ENCODE measurements at regions not wholly inside any gene's neighbourhood (a gene's known extent, or its start where the extent isn't known, plus 50 kb on each side); places are given as distances from the start of the nearest gene placed in this dataset.
"Not testable (repeated sequence)": the region's sequence is repeated elsewhere in the genome, so short reads cannot be mapped to it uniquely, and the experiment has no call there.

GRCh38 chr17:77631307-77631706 is 327.2 kb upstream of the TNRC6C start:
- peaks cover 5% of the 10 kb centered on the region for H3K27me3 Mint-ChIP-seq
- no peak overlapping the region for H3K27ac Mint-ChIP-seq
- H3K36me3 Mint-ChIP-seq (ENCODE audit: low read depth): peaks cover 2% of the 10 kb centered on the region
- H3K4me1 Mint-ChIP-seq: no peaks in the 10 kb centered on the region
- DNase-seq (no peak), ATAC-seq (no peak)
- no peak overlapping the region for H3K4me3 Mint-ChIP-seq
- no peaks in the 10 kb centered on the region for H3K9me3 ChIP-seq (ENCODE audit: control insufficient read depth, low read length, poor library complexity, severe bottlenecking)

DNA sequence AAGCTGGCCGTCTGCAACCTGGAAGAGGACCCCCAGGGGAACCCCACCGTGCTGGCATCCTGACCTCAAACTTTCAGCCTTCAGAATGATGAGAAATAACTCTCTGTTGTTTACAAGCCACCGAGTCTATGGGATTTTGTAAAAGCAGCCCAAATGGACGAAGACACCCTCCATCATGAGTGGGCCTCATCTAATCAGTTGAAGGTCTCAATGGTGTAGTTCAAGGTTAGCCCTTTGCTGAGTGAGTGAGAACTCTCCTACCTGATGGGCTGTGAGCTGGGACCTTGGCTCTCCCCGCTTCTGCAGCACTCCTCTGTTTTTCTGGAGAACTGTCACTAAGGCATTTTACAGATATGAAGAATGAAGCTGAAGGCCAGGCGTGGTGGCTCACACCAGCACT is 325.9 kb upstream of the TNRC6C start:
- H3K36me3 Mint-ChIP-seq (ENCODE audit: low read depth): peaks cover 2% of the 10 kb centered on the region
- no peaks in the 10 kb centered on the region for H3K9me3 ChIP-seq (ENCODE audit: control insufficient read depth, low read length, poor library complexity, severe bottlenecking)
- no peak overlapping the region for H3K27ac Mint-ChIP-seq
- H3K4me1 Mint-ChIP-seq: no peaks in the 10 kb centered on the region
- DNase-seq: no peak
- H3K27me3 Mint-ChIP-seq: peaks cover 5% of the 10 kb centered on the region
- no peak overlapping the region for H3K4me3 Mint-ChIP-seq
- no peak for ATAC-seq

GRCh38 chr17:77634710-77635109 is 323.8 kb upstream of the TNRC6C start:
- H3K4me3 Mint-ChIP-seq: no peak overlapping the region
- no peaks in the 10 kb centered on the region for H3K9me3 ChIP-seq (ENCODE audit: control insufficient read depth, low read length, poor library complexity, severe bottlenecking)
- no peaks in the 10 kb centered on the region for H3K4me1 Mint-ChIP-seq
- peaks cover 2% of the 10 kb centered on the region for H3K36me3 Mint-ChIP-seq (ENCODE audit: low read depth)
- peaks cover 10% of the 10 kb centered on the region for H3K27me3 Mint-ChIP-seq
- H3K27ac Mint-ChIP-seq: no peak overlapping the region
- DNase-seq (no peak), ATAC-seq (no peak)

- Mint-ChIP-seq H3K4me1 (no peaks in the 10 kb centered on the region), H3K36me3 (ENCODE audit: low read depth) (peaks cover 2% of the 10 kb centered on the region), H3K27ac (no peak overlapping the region), H3K4me3 (no peak overlapping the region), H3K27me3 (peaks cover 11% of the 10 kb centered on the region)
- no peak for DNase-seq
- no peak for ATAC-seq
- H3K9me3 ChIP-seq (ENCODE audit: control insufficient read depth, low read length, poor library complexity, severe bottlenecking): no peaks in the 10 kb centered on the region
These were observed 323.3 kb upstream of the TNRC6C start for GRCh38 chr17:77635176-77635575.

DNA sequence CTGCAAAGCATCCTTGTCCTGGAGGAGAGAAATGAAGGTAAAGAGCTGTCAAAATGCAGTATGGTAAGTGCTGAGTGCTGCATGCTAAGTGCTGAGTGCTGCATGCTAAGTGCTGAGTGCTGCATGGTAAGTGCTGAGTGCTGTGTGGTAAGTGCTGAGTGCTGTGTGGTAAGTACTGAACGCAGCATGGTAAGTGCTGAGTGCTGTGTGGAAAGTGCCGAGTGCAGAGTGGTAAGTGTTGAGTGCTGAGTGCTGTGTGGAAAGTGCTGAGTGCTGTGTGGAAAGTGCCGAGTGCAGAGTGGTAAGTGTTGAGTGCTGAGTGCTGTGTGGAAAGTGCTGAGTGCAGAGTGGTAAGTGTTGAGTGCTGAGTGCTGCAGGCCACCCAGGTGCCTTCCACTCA is 322.7 kb upstream of the TNRC6C start:
- H3K9me3 ChIP-seq (ENCODE audit: control insufficient read depth, low read length, poor library complexity, severe bottlenecking); H3K4me1 Mint-ChIP-seq; ATAC-seq; H3K27ac Mint-ChIP-seq; DNase-seq; H3K36me3 Mint-ChIP-seq (ENCODE audit: low read depth); H3K4me3 Mint-ChIP-seq: not testable (repeated sequence)
- peaks cover 18% of the 10 kb centered on the region for H3K27me3 Mint-ChIP-seq

DNA sequence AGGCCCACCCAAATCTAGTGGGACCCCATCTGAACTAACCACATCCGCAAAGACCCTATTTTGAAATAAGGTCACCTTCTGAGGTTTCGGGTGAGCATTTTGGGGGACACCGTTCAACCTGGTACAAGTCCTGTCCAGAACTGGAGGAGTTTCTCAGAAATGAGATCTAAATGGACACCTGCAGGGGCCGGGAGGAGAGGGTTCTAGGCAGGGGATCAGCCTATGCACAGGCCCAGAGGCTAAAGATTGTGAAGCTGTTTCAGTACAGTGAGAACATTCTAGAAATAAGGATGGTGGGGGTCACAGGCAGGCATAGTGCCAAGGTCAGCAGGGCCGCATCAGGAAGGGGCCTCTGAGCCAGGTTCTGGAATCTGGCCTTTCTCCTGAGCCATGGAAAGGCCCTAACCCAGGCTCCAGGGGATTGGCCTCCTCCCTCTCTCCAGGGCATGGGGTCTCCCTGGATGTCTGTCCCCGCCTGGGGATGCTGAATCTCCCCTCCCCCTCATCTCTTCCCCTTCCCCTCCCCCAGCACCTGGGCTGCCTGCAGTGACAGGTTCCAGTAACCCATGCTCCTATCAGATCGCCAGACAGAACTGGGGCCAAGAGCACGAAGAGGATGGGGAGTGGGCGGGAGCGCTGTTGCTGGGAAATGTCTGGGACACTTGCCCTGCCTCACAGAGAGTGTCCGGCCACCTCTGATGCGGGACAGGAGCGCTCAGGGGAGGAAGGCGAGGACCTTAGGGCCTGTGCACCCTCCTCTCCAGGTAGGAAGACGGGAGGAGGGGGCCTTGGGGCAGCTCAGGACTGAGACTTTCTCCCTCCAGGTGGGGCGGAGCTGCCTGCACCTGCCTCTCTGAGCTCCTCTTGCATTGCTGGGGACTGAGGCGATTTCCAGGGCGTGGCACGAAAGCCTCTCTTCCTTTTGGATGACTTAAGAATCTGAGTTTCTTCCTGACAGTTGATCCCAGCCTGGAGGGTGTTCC is 321.4 kb upstream of the TNRC6C start:
- no peak for ATAC-seq
- H3K27ac Mint-ChIP-seq: no peak overlapping the region
- no peak overlapping the region for H3K4me3 Mint-ChIP-seq
- H3K36me3 Mint-ChIP-seq (ENCODE audit: low read depth): peaks cover 4% of the 10 kb centered on the region
- H3K4me1 Mint-ChIP-seq: peaks cover 6% of the 10 kb centered on the region
- H3K9me3 ChIP-seq (ENCODE audit: control insufficient read depth, low read length, poor library complexity, severe bottlenecking): no peaks in the 10 kb centered on the region
- DNase-seq: no peak
- H3K27me3 Mint-ChIP-seq: peaks cover 19% of the 10 kb centered on the region

DNA sequence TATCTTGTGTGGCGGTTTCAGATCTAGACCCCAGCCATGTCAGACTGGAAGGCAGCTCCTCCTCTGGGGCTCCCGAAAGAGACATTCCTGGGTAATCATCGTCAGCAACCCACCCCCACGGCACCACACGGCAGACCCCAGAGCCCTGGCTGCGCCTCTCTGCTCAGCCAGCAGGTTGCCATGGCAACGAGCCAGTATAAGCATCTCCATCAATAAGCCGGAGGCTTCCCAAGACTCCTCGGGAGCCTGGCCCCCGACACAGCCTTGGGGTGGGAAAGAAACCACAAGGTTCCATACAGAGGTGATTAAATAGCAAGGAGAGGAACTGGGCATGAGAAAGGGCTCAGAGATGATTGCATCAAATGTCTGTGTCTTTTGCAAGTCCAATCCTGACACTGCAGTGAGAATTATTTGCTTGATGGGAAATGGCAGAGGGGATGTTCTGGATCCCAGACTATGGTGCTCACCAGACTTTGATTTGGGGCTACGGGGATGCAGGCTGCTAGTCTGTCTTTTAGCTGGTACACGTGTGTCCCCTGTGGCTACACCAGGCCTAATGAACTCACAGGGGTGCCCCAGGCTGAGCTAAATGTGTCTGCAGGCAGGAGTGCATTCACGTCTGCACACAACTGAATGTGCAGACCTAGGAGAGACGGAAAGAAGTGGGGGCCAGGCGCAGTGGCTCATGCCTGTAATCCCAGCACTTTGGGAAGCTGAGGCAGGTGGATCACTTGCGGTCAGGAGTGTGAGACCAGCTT is 320.5 kb upstream of the TNRC6C start:
- H3K27ac Mint-ChIP-seq: no peak overlapping the region
- H3K4me1 Mint-ChIP-seq: peaks cover 6% of the 10 kb centered on the region
- DNase-seq (no peak), ATAC-seq (no peak)
- H3K9me3 ChIP-seq (ENCODE audit: control insufficient read depth, low read length, poor library complexity, severe bottlenecking): no peaks in the 10 kb centered on the region
- H3K4me3 Mint-ChIP-seq: no peak overlapping the region
- peaks cover 4% of the 10 kb centered on the region for H3K36me3 Mint-ChIP-seq (ENCODE audit: low read depth)
- H3K27me3 Mint-ChIP-seq: peaks cover 19% of the 10 kb centered on the region

DNA sequence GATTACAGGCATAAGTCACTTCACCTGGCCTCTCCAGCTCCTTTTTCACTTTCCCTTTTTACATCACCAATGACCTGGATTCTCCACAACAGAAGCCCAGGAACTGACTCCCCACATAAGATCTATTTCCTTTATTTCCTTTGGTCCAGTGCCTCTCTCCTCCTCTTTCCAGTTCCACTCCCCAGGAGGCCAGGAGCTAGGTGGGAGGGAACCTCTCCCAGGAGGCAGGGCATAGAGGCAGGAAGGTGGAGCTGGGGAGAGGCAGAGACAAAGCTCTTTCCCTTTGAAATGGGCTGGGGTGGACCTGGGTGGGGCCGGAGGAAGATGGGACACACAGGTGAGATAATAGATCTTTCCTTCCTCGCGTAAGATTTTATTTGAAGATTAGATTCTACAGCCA is 318.3 kb upstream of the TNRC6C start:
- ATAC-seq (no peak), DNase-seq (no peak)
- H3K4me3 Mint-ChIP-seq: no peak overlapping the region
- no peak overlapping the region for H3K27ac Mint-ChIP-seq
- peaks cover 2% of the 10 kb centered on the region for H3K36me3 Mint-ChIP-seq (ENCODE audit: low read depth)
- H3K9me3 ChIP-seq (ENCODE audit: control insufficient read depth, low read length, poor library complexity, severe bottlenecking): no peaks in the 10 kb centered on the region
- peaks cover 15% of the 10 kb centered on the region for H3K4me1 Mint-ChIP-seq
- H3K27me3 Mint-ChIP-seq: peaks cover 19% of the 10 kb centered on the region

DNA sequence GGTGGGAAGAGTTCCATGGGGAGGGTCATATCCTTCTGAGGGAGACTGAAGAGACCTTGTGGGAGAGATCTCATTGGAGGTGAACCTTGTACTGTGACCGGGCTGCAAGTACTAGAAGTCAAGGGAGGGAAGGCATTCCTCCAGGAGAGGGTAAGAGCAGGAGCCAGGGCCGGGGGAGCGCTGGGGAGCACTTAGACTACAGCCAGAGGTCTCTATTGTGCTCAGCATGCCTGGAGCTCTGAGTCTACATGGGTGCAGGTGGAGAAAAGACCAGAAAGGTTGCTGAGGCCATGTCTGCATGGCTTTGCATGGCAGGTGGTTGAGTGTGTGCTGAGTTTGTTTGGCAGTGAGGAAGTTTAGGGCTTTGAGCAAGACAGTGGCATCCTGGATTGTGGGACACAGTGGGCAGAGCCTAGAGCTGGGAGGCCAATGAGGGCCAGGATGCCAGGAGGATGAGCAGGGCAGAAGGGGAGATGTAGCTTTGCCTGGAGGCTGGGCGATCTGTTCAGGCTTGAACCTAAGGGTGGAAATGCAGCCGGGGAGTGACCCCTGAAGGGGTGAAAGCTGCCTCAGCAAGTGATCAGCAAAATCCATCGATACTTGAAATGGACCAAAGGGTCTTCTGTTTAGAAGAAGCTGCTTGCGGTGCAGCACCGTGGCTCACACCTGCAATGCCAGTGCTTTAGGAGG is 317.4 kb upstream of the TNRC6C start:
- DNase-seq (no peak), ATAC-seq (no peak)
- Mint-ChIP-seq H3K4me3 (no peak overlapping the region), H3K27ac (no peak overlapping the region), H3K4me1 (peaks cover 21% of the 10 kb centered on the region), H3K27me3 (peaks cover 19% of the 10 kb centered on the region), H3K36me3 (ENCODE audit: low read depth) (peaks cover 2% of the 10 kb centered on the region)
- no peaks in the 10 kb centered on the region for H3K9me3 ChIP-seq (ENCODE audit: control insufficient read depth, low read length, poor library complexity, severe bottlenecking)

GRCh38 chr17:77641718-77642117 is 316.8 kb upstream of the TNRC6C start:
- no peak for DNase-seq
- no peaks in the 10 kb centered on the region for H3K9me3 ChIP-seq (ENCODE audit: control insufficient read depth, low read length, poor library complexity, severe bottlenecking)
- Mint-ChIP-seq H3K27ac (no peak overlapping the region), H3K4me1 (peaks cover 23% of the 10 kb centered on the region), H3K4me3 (no peak overlapping the region), H3K36me3 (ENCODE audit: low read depth) (peaks cover 2% of the 10 kb centered on the region), H3K27me3 (peaks cover 19% of the 10 kb centered on the region)
- ATAC-seq: no peak

GRCh38 chr17:77644181-77645071 is 314.1 kb upstream of the TNRC6C start:
- no peak for DNase-seq
- H3K4me3 Mint-ChIP-seq: peak overlapping the region; percentile 87

More at GRCh38 chr17:77644181-77645071, 314.1 kb upstream of the TNRC6C start:
- H3K27me3 Mint-ChIP-seq: peaks cover 14% of the 10 kb centered on the region
- no peak for ATAC-seq
- H3K9me3 ChIP-seq (ENCODE audit: control insufficient read depth, low read length, poor library complexity, severe bottlenecking): no peaks in the 10 kb centered on the region
- H3K27ac Mint-ChIP-seq: peak overlapping the region; percentile 93
- peaks cover 25% of the 10 kb centered on the region for H3K4me1 Mint-ChIP-seq
- H3K36me3 Mint-ChIP-seq (ENCODE audit: low read depth): peaks cover 2% of the 10 kb centered on the region
